SK-N-SH treated with all-trans-retinoic acid at 6 μM for 48 hours (cell line): ENCODE measurements at regions not wholly inside any gene's neighbourhood (a gene's known extent, or its start where the extent isn't known, plus 50 kb on each side); places are given as distances from the start of the nearest gene placed in this dataset.

Experiments
- ATAC-seq: fragments of 200-7000 bp; cut with Tn5 transposase; 3 replicates; pipeline ENCODE4 v1.9.1; 2020; ENCODE audit warnings: mild to moderate bottlenecking, moderate library complexity
- ARNTL ChIP-seq: fragments of 450-650 bp; formaldehyde crosslinking; IDR thresholded peaks from 2 replicates; pipeline ENCODE4 v1.5.0; 2020; ENCODE audit warnings: low read depth, mild to moderate bottlenecking, moderate library complexity, borderline replicate concordance
- BACH2 ChIP-seq: fragments of 250-450 bp; sonication (Bioruptor Pico); IDR thresholded peaks from 2 replicates; pipeline ENCODE4 v1.9.0; 2021; ENCODE audit warnings: mild to moderate bottlenecking, borderline replicate concordance
- CSDC2 ChIP-seq: fragments of 250-450 bp; sonication (Bioruptor Pico); IDR thresholded peaks from 2 replicates; pipeline ENCODE4 v1.5.0; 2020; ENCODE audit warnings: mild to moderate bottlenecking, moderate library complexity
- ESRRG ChIP-seq: fragments of 250-450 bp; sonication (Bioruptor Pico); IDR thresholded peaks from 2 replicates; pipeline ENCODE4 v1.6.1; 2021; ENCODE audit warnings: mild to moderate bottlenecking
- GLIS3 ChIP-seq: fragments of 250-450 bp; sonication (Bioruptor Pico); IDR thresholded peaks from 2 replicates; pipeline ENCODE4 v1.5.0; 2020; ENCODE audit warnings: mild to moderate bottlenecking, moderate library complexity
- ISL1 ChIP-seq: fragments of 250-450 bp; sonication (Bioruptor Pico); IDR thresholded peaks from 2 replicates; pipeline ENCODE4 v2.1.2; 2022; ENCODE audit warnings: mild to moderate bottlenecking, moderate library complexity
- OSR1 ChIP-seq: fragments of 250-450 bp; sonication (Bioruptor Pico); IDR thresholded peaks from 2 replicates; pipeline ENCODE4 v1.8.0; 2022; ENCODE audit warnings: moderate library complexity, mild to moderate bottlenecking, inconsistent platforms
- PPARA ChIP-seq: fragments of 250-450 bp; sonication (Bioruptor Pico); IDR thresholded peaks from 2 replicates; pipeline ENCODE4 v1.5.0; 2020; ENCODE audit warnings: mild to moderate bottlenecking, borderline replicate concordance
- RARB ChIP-seq: fragments of 250-450 bp; sonication (Bioruptor Pico); IDR thresholded peaks from 2 replicates; pipeline ENCODE4 v1.8.0; 2021; ENCODE audit warnings: mild to moderate bottlenecking, moderate library complexity
- SNAI2 ChIP-seq: fragments of 250-450 bp; sonication (Bioruptor Pico); IDR thresholded peaks from 2 replicates; pipeline ENCODE4 v1.5.0; 2020; ENCODE audit warnings: mild to moderate bottlenecking, moderate library complexity
- TCF4 ChIP-seq: fragments of 250-450 bp; sonication (Bioruptor Pico); IDR thresholded peaks from 2 replicates; pipeline ENCODE4 v1.8.0; 2021; ENCODE audit warnings: mild to moderate bottlenecking, moderate library complexity, borderline replicate concordance
- TOX ChIP-seq: fragments of 250-450 bp; sonication (Bioruptor Pico); IDR thresholded peaks from 2 replicates; pipeline ENCODE4 v1.8.0; 2021; ENCODE audit warnings: mild to moderate bottlenecking, moderate library complexity, borderline replicate concordance
- ZC3H10 ChIP-seq: fragments of 250-450 bp; sonication (Bioruptor Pico); IDR thresholded peaks from 2 replicates; pipeline ENCODE4 v1.5.1; 2021; ENCODE audit warnings: mild to moderate bottlenecking, moderate library complexity
- ZFP3 ChIP-seq: fragments of 250-450 bp; sonication (Bioruptor Pico); IDR thresholded peaks from 2 replicates; pipeline ENCODE4 v1.5.0; 2020; ENCODE audit warnings: mild to moderate bottlenecking, moderate library complexity
- ZNF565 ChIP-seq: fragments of 450-650 bp; formaldehyde crosslinking; conservative IDR thresholded peaks from 2 replicates; pipeline ENCODE4 v1.5.0; 2020; ENCODE audit warnings: low read depth, mild to moderate bottlenecking, moderate library complexity
- ZNF70 ChIP-seq: fragments of 450-650 bp; formaldehyde crosslinking; IDR thresholded peaks from 2 replicates; pipeline ENCODE4 v1.5.0; 2020; ENCODE audit warnings: mild to moderate bottlenecking, moderate library complexity
- ZNF8 ChIP-seq: fragments of 450-650 bp; formaldehyde crosslinking; IDR thresholded peaks from 2 replicates; pipeline ENCODE4 v1.5.0; 2020; ENCODE audit warnings: mild to moderate bottlenecking, moderate library complexity
- TF ChIP-seq, protein P1 (sequence below): fragments of 250-450 bp; sonication (Bioruptor Pico); IDR thresholded peaks from 2 replicates; pipeline ENCODE4 v1.5.1; 2020; ENCODE audit warnings: low read depth, mild to moderate bottlenecking, moderate library complexity
- TF ChIP-seq, protein P2 (sequence below): fragments of 250-450 bp; sonication (Bioruptor Pico); IDR thresholded peaks from 2 replicates; pipeline ENCODE4 v1.5.0; 2020; ENCODE audit warnings: mild to moderate bottlenecking, moderate library complexity
- TF ChIP-seq, protein P3 (sequence below): fragments of 250-450 bp; sonication (Bioruptor Pico); IDR thresholded peaks from 2 replicates; pipeline ENCODE4 v1.8.0; 2020; ENCODE audit warnings: mild to moderate bottlenecking, moderate library complexity, borderline replicate concordance

DNA sequence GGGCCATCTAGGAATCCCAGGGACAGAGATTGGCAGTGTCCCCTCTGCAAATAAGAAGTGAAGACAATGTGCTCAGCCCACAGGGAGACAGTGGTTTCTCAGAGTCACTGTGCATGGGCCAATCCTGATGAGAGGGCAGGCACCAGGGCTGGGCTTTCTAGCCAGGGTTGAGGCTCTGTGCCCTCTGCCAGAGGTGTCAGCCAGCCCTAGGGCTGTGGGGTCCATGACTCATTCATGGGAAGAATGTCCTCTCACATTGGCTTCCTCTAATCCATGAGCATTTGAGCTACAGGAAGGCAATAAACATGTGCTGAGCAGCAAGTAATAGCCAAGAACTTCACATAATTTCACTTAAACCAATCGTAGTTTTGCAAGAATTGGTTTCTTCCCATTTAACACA is 482.0 kb upstream of the MGMT start:
- TF ChIP-seq SNAI2 (CRISPR knock-in tag): no peak
- TF ChIP-seq, protein P1, sequence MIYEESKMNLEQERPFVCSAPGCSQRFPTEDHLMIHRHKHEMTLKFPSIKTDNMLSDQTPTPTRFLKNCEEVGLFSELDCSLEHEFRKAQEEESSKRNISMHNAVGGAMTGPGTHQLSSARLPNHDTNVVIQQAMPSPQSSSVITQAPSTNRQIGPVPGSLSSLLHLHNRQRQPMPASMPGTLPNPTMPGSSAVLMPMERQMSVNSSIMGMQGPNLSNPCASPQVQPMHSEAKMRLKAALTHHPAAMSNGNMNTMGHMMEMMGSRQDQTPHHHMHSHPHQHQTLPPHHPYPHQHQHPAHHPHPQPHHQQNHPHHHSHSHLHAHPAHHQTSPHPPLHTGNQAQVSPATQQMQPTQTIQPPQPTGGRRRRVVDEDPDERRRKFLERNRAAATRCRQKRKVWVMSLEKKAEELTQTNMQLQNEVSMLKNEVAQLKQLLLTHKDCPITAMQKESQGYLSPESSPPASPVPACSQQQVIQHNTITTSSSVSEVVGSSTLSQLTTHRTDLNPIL (CRISPR knock-in tag): no peak
- no peak for TF ChIP-seq ZNF565
- TF ChIP-seq ZNF8: no peak
- TF ChIP-seq ISL1 (CRISPR knock-in tag): no peak
- TF ChIP-seq ARNTL (CRISPR knock-in tag): no peak
- no peak for ATAC-seq

DNA sequence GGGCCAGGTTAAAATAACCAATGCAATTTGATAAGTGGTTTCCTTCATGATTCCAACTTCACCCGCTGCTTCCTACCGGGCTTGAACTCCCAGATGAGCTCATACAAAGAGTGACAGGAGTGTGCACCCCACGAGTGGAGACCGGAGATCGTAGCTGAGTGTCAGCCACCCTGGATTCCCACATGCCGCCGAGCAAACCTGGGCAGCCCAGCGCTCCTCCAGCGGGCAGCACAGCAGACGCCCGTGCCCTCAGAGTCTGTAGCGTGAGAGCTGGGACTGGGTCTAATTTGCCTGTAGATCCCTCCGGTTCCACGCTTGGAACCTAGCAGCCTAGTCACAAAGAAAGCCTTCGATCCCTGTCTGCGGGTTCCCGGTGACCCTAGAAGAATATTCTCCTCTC is 476.1 kb upstream of the MGMT start:
- no peak for ATAC-seq
- TF ChIP-seq ZNF8: no peak
- TF ChIP-seq ESRRG (CRISPR knock-in tag): no peak
- TF ChIP-seq RARB (CRISPR knock-in tag): no peak
- no peak for TF ChIP-seq OSR1 (CRISPR knock-in tag)
- no peak for TF ChIP-seq TCF4
- TF ChIP-seq ZNF70 (CRISPR knock-in tag): no peak
- no peak for TF ChIP-seq ZC3H10 (CRISPR knock-in tag)
- TF ChIP-seq PPARA (CRISPR knock-in tag): no peak

DNA sequence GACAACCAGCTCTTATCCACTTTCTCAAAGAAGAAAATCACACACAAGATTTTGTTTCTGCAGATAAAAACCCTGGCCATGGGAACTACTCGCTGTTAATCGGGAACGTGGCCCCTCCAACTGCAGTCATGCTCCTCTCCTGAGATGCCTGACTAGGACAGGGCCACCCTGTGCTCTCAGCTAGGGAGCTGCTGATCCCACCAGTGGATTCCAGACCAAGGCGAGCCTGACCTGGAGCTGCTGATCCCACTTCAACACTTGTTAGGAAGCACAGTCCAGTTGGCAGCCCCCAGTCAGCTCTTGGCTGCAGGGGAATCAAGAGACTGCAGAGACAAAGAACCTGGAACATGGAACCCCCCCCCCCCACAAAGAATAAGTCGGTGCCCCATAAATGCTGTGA is 474.3 kb upstream of the MGMT start:
- TF ChIP-seq ZC3H10 (CRISPR knock-in tag): no peak
- TF ChIP-seq ZFP3: no peak
- TF ChIP-seq ESRRG (CRISPR knock-in tag): no peak
- no peak for TF ChIP-seq ARNTL (CRISPR knock-in tag)
- TF ChIP-seq ZNF565: no peak
- TF ChIP-seq SNAI2 (CRISPR knock-in tag): no peak
- TF ChIP-seq ZNF70 (CRISPR knock-in tag): no peak
- no peak for TF ChIP-seq BACH2 (CRISPR knock-in tag)
- TF ChIP-seq ZNF8: no peak
- TF ChIP-seq GLIS3 (CRISPR knock-in tag): no peak
- TF ChIP-seq PPARA (CRISPR knock-in tag): no peak
- no peak for TF ChIP-seq RARB (CRISPR knock-in tag)
- no peak for TF ChIP-seq CSDC2
- no peak for TF ChIP-seq TOX (CRISPR knock-in tag)
- no peak for TF ChIP-seq OSR1 (CRISPR knock-in tag)
- no peak for TF ChIP-seq TCF4
- no peak for TF ChIP-seq ISL1 (CRISPR knock-in tag)
- TF ChIP-seq, protein P2, sequence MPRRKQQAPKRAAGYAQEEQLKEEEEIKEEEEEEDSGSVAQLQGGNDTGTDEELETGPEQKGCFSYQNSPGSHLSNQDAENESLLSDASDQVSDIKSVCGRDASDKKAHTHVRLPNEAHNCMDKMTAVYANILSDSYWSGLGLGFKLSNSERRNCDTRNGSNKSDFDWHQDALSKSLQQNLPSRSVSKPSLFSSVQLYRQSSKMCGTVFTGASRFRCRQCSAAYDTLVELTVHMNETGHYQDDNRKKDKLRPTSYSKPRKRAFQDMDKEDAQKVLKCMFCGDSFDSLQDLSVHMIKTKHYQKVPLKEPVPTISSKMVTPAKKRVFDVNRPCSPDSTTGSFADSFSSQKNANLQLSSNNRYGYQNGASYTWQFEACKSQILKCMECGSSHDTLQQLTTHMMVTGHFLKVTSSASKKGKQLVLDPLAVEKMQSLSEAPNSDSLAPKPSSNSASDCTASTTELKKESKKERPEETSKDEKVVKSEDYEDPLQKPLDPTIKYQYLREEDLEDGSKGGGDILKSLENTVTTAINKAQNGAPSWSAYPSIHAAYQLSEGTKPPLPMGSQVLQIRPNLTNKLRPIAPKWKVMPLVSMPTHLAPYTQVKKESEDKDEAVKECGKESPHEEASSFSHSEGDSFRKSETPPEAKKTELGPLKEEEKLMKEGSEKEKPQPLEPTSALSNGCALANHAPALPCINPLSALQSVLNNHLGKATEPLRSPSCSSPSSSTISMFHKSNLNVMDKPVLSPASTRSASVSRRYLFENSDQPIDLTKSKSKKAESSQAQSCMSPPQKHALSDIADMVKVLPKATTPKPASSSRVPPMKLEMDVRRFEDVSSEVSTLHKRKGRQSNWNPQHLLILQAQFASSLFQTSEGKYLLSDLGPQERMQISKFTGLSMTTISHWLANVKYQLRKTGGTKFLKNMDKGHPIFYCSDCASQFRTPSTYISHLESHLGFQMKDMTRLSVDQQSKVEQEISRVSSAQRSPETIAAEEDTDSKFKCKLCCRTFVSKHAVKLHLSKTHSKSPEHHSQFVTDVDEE (CRISPR knock-in tag): no peak
- ATAC-seq: no peak

DNA sequence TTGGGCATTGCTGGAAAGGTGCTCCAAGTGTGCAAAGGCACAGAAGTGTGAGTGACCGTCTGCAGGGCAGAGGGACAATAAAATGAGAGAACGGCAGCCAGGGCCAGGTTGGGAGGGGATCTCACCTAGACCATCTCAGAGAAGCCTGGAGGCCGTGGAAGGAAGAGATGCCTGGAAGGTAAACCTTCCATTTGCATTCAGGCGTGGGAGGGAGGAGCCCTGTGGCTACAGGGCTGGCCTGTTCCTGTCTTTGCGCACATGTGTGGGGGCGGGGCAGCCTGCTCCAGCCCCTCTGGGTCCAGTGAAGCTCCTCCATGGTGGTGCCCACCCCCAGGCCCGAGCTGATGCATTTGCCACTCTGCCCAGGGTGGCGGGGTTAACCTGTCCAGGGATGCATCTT is 473.6 kb upstream of the MGMT start:
- no peak for ATAC-seq
- TF ChIP-seq GLIS3 (CRISPR knock-in tag): no peak
- TF ChIP-seq ISL1 (CRISPR knock-in tag): no peak
- TF ChIP-seq, all 23 proteins: peak for 0

DNA sequence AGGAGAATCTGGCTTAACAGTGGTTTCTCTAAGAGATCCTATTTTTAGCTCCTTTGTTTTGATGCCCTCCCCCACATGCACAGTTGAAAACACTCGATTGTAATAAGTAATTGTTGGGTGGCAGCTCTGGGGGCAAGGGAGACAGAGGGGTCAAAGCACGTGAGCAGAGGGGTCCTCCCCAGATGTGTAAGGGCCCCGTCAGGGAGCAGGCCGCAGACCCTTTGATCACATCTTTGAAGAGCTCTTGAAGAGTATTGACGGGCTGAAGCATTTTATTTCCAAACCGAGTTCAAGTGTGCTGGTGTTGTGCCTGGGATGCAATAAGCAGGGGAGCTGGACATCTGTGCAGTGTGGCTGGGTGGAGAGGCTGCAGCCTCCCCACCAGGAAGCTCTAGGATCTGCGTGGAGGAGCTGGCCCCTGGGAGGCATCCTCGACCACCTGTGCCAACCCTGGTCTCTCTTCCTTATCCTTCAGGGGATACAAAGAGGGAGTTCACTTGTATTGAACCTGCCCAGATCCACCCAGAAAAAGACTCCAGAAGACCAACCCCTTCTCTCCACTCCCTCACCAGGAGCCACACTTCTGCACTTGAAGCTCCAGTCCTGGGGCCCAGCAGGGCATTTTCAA is 473.0 kb upstream of the MGMT start:
- no peak for ATAC-seq
- no peak for TF ChIP-seq GLIS3 (CRISPR knock-in tag)
- no peak for TF ChIP-seq SNAI2 (CRISPR knock-in tag)
- no peak for TF ChIP-seq RARB (CRISPR knock-in tag)
- TF ChIP-seq, protein P3, sequence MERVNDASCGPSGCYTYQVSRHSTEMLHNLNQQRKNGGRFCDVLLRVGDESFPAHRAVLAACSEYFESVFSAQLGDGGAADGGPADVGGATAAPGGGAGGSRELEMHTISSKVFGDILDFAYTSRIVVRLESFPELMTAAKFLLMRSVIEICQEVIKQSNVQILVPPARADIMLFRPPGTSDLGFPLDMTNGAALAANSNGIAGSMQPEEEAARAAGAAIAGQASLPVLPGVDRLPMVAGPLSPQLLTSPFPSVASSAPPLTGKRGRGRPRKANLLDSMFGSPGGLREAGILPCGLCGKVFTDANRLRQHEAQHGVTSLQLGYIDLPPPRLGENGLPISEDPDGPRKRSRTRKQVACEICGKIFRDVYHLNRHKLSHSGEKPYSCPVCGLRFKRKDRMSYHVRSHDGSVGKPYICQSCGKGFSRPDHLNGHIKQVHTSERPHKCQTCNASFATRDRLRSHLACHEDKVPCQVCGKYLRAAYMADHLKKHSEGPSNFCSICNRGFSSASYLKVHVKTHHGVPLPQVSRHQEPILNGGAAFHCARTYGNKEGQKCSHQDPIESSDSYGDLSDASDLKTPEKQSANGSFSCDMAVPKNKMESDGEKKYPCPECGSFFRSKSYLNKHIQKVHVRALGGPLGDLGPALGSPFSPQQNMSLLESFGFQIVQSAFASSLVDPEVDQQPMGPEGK (CRISPR knock-in tag): no peak
- TF ChIP-seq ZC3H10 (CRISPR knock-in tag): no peak
